Cerebellar cortex (tissue), 1 donor: ENCODE measurements at regions not wholly inside any gene's neighbourhood (a gene's known extent, or its start where the extent isn't known, plus 50 kb on each side); places are given as distances from the start of the nearest gene placed in this dataset.
"Not testable (repeated sequence)": the region's sequence is repeated elsewhere in the genome, so short reads cannot be mapped to it uniquely, and the experiment has no call there.

Experiments
- DNase-seq: peaks from one replicate; pipeline ENCODE4 v3.0.0-alpha.2; 2015; ENCODE audit warnings: low spot score

DNA sequence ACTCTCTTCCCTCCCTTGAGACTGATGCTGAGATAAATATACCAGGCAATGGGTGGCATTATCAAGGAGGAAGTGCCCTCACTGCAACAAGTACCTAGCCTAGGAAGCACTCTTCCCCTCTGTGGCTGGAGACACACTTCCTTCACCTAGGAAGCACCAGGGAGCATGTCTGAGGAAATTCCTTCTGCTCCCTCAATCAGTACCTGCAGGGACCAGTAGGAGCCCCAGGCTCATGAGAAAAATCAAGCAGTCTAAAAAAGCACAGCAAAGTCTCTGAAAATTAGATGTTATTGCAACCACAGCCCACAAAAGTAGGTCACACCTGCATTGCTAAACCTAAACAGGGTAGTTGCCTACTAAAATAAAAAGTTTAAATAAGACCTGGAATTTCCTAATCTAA is 78.2 kb upstream of the TRPM1 start:
- no peak for DNase-seq

DNA sequence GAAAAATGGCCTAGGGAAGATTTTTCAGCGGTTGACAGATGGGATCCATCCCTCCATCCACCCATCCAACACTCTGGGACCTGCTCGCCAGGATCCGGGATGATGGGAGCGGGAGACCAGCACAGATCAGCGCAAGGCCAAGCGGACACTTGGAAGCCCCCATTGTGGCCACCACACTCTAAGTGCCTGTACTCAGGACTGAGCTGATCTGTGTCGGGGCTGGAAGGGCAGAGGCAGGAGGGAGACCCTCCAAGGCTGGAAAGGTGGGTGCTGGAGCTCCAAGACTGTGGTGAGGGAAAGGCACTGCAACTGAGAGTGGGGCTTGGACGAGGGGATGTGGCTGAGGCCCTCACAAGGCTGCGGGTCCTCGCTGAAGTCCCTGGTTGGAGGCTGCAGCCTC is 91.8 kb upstream of the TRPM1 start:
- DNase-seq, result no peak

DNA sequence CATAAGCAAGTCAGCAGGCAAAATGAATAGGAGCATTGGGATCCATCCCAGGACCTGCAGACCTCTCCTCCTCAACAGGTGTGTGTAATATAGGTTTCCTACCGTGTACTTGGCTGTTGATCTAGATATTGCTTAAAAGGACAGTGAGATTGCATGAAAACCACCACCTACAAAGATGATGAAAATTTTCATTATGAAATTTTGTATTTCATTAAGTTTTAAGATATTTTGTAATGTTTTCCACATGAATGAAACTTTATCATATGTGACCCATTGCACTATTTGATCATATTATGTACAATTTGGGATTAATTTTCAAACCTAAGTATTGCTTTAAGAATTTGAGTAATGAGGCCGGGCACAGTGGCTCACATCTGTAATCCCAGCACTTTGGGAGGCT is 94.3 kb upstream of the TRPM1 start:
- DNase-seq, result no peak

DNA sequence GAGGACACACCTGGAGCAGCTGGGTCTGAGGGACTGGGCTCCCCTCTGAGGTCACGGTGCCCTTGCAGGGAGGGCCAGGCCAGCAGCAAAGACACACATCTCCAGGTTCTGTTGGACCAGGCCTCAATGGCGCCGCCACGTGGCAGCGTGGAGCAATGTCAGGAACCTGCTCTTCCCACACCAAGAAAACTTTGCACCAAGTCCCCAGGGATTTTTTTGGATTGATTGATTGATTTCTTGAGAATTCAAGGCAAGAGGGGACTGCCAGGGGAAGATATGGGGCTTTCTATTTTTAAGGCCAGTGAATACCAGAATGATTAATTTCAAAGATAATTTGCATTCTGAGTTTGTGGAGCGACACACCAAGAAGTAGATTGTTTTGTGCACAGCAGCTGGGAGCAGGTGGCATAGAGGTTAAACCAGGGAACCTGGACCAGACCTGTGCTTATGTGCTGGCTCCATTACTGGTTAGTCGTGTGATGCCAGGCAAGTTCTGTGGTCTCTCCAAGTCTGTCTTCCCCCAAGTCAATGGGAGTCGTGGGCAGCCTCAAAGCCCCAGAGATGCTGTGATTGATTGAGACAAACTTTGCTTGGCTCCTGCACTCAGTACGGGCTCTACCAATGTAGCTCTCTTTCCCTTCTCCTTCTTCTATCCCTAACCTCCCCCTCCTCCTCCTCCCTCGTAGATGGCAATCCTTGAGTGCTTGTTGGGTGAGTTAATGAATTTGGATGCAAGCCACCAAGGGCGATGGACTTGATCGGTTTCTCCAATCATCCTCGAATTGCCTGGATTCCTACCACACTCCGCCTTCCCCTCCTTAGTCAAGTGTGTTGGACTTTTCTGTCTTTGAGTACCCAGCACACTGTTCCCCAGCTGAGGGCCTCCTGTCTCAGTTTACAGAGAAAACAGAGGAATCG is 96.2 kb upstream of the TRPM1 start:
- no peak for DNase-seq

DNA sequence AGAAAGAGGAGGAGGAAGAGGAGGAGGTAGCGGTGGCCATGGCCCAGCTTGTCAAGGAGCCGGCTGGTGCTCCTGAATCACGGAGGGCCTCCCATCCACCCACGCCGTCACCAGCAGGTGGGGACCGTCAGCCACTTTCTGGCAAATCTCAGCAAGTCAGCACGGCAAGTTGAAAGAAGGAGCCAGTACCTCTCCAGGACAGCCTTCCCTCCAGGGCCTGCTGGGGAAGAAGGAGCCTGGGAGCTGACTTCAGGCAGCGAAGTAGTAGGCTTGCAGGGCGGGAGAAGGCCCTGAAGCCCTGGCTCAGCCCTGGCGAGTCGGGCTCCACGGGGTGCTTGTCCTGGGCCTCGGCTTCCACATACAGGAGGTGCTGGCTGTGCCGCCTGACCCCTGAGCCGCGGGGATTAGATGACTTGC is 99.2 kb upstream of the TRPM1 start:
- peak; percentile 82 for DNase-seq

DNA sequence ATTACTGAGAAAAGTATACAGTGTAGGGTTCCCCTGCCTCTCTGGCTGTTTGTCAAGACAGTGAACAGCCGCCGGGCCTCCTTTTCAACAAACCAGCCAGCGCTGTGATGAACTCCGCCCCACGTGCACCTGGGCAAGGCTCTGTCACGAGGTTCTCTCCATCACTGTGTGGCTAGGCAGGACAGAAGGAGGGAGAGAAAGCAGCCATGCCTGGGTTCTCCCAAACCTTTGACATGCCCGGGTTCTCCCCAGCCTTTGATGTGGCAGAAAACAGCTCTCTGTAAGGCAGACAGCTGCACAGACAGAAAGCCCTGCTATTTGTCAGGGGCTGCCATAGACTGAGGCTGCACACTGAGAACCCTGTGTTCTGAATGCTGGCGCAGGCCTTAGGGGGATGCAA is 101.4 kb upstream of the TRPM1 start:
- DNase-seq, result no peak

DNA sequence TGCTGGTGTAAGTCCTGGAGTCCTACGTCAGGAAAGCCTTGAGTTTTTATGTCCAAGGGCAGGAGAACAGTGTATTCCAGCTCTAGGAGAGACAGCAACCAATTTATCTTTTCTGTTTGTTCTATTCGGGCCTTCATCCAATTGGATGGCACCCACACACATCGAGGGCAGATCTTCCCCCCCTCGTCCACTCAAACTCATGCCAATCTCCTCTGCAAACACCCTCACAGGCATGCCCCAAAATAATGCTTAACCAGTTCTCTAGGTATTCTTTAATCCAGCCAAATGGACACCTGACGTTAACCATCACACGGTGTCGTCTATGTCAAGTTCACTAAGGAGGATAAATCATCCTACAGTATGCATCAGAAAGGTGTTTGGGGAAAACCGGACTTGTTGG is 102.5 kb upstream of the TRPM1 start:
- no peak for DNase-seq

DNA sequence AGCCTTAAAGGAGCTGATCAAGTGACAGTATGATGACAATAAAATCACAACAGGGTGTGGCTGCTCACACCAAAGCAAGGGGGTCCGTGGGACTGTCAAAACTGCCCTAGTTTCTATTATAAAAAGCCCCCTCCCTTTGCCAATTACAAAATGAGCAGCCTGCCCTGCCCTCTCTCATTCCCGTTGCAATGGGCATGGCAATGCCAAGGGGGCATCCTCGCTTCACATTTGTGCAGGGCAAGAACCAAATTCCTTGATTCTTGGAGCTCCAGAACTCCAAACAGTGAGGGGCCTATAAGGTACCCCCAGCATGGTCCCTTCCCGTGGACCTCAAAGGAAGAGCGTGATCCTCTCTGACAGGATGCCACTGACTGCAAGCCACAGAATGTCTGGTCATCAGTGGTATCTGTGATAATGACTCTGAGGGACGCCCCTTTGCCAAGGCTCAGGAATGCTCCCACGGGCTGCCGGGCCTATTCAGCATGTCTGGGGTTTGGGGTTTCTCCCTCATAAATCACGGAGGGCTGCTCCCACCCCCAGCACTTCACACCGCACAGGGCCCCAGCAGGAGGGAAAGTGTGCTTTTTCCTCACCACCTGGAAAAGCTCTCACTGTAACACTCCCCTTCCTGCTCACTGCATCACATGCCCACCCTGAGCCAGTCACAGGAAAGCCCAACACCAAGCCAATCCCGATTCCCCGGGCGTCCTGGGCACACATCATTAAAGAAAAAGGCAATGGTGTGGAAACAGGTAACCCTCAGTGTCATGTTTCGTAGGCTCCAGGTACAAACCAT is 105.1 kb upstream of the TRPM1 start:
- DNase-seq, result peak; percentile 66

DNA sequence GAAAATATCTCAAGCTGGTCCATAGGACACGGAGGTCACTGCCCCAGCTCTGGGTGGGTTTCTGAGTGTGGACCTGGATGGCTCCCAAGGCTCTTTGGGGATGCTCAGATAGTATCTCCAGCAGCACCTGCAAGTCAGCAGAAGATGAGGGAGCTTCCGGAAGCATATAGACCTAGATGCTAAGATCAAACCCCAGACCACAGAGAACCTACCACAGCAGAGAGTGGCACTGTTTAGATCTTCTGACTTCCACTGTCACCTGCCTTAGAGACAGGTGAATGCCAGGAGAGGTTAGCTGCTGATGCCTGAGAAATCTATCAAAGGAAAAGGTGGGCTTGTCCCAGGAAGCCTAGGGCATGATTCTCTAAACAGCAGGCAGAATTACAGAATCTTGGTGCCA is 105.7 kb upstream of the TRPM1 start:
- DNase-seq, result no peak

DNA sequence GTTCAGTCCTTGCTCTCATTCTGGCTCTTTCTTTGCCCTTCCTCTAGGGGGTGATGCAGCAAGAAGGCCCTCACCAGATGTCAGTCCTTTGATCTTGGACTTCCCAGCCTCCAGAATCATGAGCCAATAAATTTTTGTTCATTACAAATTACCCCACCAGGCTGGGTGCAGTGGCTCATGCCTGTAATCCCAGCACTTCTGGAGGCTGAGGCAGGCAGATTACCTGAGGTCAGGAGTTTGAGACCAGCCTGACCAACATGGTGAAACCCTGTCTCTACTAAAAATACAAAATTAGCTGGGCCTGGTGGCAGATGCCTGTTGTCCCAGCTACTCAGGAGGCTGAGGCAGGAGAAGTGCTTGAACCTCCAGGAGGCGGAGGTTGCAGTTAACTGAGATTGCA is 106.3 kb upstream of the TRPM1 start:
- not testable (repeated sequence) for DNase-seq

DNA sequence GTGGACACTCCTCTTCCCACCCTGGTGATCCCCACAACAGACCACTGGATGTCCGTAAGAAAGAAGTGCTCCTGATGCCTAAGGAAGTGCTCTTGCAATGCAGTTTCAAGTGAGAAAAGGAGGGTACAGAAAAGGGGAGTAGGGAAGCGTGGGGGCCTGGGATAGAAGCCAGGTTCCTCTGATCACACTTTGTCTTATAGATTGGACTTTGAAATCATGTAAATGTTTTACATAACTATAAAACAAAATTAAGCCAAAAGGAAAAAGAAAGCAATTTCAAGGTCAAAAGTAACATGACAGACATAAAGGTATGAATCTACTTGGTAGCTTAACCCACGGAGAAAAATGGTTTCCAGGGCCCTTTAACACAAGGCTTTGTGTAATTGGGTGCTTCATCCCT is 107.3 kb upstream of the TRPM1 start:
- no peak for DNase-seq

DNA sequence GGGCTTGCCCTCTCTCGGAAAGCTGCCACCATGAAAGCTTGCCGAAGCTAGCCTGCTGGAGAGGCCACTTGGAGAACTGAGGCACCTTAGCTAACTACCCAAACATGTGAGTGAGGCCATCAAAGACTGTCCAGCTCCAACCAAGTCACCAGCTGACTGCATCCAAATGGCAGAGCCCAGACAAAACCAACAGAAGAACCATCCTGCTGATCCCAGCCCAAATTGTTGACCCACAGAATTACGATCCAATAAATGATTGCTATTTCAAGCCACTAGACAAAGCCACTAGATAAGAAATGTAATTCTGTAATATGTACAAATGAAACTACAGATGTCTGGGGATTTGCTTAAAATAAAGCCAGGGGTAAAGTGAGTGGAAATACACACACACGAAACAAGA is 109.8 kb upstream of the TRPM1 start:
- no peak for DNase-seq

DNA sequence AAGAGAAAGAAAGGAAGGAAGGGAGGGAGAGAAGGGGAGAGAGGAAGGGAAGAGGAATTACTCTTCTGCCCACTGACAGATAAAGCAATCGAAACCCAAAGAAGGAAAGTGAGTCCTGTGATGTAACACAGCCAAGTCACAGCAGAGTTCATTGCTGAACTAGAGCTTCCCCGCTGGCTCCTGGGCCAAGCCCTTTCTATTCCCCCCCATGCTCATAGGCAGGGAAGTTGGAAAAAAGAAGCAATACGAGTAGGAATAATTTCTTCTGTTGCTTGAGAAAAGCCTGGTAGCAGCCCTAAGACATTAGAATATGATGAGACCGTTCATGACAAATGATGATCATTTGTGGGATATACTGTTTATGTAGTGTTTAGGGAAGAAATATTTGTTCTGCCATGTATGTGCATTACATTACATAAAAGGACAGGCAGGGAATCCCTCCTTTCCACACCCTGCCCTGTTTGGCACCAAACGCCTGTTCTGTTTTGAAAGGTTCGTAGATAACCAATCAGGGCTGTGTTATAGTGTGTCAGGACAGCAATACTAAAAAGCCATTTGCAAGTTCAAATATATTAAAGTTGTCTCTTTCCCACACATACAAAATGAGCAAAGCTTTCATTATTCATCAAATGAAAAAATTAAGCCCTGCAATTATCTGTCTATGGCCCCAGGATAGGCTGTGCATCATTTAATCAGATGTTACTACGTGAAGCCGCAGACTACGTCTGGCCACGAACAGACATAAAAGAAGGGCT is 111.0 kb upstream of the TRPM1 start:
- DNase-seq, result no peak

DNA sequence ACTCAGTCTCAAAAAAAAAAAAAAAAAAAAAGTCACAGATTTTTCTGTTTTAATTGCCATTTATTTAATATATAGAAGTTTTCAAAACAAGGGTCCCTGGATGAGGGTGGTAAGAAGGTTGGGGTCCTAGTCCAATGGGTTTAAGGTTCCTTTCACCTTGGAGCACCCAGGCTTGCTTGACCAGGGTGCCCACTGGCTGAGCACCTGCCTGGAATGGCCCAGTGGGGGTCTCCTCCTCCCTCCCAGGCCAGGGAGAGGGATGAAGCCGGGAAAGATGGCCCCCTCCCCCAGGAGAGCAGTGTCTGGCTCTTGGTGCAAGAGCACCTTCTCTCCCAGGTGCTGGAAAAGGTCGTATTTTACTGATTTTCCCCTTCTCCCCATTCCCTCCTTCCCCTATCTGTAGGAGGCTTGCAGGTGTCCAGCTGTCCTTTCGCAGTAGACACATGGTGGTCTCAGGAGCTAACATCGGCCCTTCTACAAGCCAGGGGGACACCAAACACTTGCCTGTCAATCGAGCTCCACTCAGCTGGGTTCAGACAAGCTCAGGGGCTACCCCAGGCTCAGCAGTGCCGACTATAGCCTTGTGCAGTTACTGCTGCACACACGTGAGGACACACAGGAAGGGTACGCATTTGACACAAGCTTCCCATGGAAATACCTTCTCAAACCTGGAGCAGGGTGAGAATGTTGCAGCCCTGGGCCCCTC is 112.3 kb upstream of the KLF13 start:
- DNase-seq, result no peak

DNA sequence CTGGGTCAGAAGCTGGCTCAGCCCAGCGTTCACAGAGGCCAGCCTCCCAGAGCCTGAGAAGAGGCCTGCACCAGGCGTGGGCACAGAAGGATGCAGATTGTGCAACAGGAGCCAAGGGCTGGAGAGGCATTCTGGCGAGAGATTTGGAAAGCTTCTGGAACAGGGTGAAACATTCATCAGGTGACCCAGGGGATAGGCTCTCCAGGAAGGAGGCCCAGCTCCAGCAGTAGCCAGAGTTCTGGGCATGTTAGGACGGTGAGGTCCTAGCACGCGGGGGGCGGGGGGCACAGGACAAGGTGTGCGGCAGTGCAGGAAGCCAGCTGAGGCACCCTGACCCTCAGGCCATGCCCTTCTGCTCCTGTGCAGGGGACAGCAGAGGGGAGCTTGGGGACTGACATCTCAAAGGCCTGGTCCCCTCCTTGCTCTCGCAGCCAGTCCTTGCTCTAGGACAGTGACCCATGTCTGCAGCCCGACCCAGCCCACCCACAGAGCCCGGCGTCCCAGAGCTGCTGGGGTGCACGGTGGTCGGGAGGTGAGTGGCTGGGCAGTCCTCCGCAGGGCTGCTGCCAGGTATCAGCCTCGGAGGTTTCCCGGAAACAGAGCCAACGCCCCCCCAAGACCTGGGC is 111.7 kb upstream of the KLF13 start:
- DNase-seq, result peak; percentile 68

DNA sequence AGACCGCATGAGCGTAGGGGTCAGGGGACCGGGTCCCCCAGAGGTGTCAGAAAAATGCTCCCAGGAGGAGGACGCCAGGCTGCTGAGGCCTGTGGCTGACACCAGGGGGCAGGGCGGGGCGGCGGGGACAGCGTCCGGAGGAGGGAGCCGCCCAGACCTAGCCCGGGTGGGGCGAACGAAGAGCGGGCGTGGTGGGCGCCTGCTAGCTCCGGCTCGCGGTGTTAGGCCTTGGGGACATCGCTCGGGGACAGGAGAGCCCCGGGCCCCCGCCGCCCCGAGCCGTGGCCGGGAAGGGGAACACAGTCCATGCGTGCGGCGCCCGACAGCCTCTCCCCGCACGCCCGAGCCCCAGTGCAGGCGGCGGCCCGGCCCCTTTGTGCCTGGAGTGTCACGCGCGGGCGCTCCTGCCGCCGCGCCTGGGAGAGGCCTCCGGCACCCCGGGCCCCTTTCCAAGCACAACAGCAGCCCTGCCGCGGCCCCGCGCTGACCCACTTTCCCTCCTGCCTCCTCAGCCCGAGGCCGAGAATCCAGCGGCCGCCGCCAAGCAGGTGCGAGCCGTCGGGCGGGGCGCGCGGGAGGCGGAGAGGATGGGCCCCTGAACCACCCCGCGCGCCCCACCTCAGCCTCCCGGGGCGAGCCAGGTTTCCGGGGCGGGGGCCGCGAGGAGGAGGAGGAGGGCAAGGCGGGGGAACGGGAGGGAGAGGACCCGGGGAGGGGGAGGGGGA is 111.0 kb upstream of the KLF13 start:
- peak; percentile 55 for DNase-seq

DNA sequence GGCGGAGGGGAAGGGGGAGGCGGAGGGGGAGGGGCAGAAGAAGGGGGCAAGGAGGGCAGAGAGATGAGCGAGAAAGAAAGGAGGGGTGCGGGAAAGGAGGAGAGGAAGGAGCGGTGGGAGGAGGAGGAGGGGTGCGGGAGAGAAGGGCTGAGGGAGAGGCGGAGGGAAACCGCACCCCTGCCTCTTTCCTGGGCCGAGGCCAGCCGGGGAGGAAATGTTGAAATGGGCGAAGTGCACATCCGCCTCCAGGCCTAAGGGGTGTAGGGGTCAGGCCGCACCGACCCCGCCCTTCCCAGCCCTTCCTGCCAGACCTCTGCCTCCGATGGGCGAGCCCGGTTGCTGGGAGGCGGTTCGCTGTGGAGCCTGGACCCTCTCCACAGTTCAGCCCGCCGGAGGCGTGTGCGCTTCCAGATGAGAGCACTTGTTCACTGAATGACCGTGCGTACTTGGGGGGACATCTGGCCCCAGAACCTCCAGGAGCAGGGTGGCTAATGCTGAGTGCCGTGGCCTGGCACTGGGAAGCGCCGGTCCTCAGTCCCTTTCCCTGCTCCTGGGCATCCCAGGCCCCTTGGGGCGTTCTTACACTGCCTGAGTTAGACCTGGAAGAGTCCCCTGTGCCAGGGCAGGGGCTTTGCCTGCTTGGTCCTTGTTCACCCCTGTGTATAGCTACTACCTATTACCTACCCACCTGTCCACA is 110.3 kb upstream of the KLF13 start:
- DNase-seq, result peak; percentile 35

DNA sequence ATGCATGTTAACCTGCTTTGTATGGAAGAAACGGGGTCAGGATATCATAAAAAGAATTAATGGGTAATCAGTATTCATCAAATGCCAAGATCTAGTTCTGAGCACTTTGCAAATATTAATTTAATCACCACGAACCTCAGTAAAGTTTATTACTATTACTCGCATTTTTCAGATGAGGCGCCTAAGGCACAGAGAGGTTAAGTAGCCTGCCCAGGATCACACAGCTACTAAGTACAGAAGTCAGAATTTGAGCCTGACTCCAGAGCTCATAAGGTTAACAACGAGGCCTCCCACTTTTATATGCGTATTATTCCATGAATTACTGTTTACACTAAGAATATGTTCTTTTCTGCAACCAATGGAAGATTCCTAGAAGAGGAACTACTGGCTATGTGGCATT is 109.6 kb upstream of the KLF13 start:
- DNase-seq, result no peak

DNA sequence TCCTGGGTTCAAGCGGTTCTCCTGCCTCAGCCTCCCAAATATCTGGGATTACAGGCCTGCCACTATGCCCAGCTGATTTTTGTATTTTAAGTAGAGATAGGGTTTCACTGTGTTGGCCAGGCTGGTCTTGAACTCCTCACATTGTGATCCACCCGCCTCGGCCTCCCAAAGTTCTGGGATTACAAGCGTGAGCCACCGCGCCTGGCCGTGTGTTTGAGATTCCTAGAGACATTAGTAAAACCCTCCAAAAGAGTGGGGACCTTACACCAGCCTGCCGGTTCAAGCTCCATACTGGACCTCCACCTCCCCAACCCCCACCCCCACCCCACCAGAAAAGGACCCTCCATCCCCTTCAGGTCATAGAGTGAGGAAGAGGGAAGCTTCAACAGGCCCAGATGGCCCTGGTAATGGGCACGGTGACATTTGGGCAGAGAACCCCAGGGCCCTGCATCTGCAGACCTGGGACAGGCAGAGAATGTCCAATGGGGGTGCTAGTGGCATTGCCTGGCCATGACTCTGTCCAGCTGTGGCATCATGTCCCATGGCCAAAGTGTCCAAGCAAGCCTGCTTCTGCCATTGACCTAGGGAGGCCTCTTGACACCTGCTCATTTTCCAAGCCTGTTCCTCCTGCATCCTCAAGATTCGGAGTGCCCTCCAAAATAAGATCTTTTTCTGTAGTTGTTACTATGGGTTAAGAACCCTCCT is 108.9 kb upstream of the KLF13 start:
- DNase-seq, result no peak

DNA sequence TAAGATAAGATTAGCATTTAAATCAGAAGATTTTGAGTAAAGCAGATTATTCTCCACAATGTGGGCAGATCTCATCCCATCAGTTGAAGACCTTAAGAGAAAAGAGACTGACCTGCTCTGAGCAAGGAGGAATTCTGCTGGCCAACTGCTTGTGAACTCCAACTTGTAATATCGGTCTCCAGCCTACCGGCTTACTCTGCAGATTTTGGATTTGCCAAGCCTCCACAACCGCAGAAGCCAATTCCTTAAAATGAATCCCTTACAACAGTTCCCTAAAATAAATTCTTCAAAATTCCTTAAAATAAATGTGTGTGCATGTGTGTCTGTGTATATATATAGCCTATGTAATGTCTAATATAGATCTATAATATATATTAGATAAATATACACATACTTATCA is 107.4 kb upstream of the KLF13 start:
- no peak for DNase-seq
